ENCODE measurements at regions not wholly inside any gene's neighbourhood (a gene's known extent, or its start where the extent isn't known, plus 50 kb on each side); places are given as distances from the start of the nearest gene placed in this dataset.

DNA sequence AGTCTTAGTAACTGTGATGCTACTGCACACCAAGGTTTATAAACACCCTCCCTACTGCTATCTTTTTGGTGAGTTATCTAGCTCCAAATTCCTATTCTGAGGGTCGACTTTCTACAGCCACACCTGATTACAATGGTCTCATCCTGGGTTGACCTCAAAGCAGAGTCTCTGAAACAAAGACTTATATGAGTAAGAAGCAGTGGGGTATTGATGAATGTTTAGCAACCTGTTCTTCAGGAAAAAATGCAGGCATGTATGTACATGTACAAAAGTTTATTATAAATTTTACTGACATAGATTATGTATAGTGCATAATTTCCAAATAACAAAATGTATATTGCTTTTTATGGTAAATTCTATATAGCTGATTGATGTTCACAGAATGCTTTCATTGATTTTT is 51.6 kb upstream of the FMNL2 start:
- WGBS, 10 experiments, result 17 to 75% (median 38%) methylated on average over 1 of the region's 1 CpG; no CpG with 5 or more reads in 5 of the 10 experiments
- no peak overlapping the region for H3K27ac ChIP-seq
- no peak for ATAC-seq (replicated peaks in 6 of 8)
- peaks cover 0 to 4% of the 10 kb centered on the region in 2 donors for H3K4me1 ChIP-seq (replicated peaks in 1 of 2)
- in situ Hi-C loops (cut with MboI; ENCODE audit: low pct_unique_long_range_greater_than_20kb in 2 of 9, low sequenced_read_pairs in 9 of 9, unreplicated experiment in 9 of 9), result no loop called here
- no peak overlapping the region for H3K4me3 ChIP-seq

DNA sequence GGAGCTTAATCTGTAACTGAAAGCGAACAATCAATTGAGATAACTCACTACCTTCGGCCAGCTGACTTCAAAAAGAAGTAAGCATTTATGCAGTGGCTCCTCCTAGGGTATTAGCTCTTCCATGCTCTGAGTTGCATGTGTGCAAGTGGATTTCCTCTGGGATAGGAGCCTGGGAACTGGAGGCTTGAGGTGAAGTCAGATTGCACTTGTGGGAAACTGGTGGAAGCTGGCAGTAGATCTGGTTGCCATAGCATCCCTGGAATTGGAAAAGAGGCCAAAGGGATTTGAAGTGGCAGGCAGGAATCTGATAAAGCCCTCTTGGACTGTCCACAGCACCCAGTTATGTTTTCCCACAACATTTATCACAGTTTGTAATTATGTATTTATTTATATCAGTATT is 50.6 kb upstream of the FMNL2 start:
- peak in 1 of 8 experiments; percentile 26 for ATAC-seq (replicated peaks in 6 of 8)
- no peak overlapping the region for H3K4me3 ChIP-seq
- H3K4me1 ChIP-seq (replicated peaks in 1 of 2), result peaks cover 0 to 4% of the 10 kb centered on the region in 2 donors
- WGBS, 10 experiments, result 73 to 100% (median 86%) methylated on average over 1 to 2 of the region's 2 CpGs; no CpG with 5 or more reads in 3 of the 10 experiments
- no peak overlapping the region for H3K27ac ChIP-seq
- in situ Hi-C loops (cut with MboI; ENCODE audit: low pct_unique_long_range_greater_than_20kb in 2 of 9, low sequenced_read_pairs in 9 of 9, unreplicated experiment in 9 of 9), result no loop called here
